ENCODE measurements at regions not wholly inside any gene's neighbourhood (a gene's known extent, or its start where the extent isn't known, plus 50 kb on each side); places are given as distances from the start of the nearest gene placed in this dataset.
A peak's percentile ranks its signal among the peaks of the same experiment; 100 is the strongest.

DNA sequence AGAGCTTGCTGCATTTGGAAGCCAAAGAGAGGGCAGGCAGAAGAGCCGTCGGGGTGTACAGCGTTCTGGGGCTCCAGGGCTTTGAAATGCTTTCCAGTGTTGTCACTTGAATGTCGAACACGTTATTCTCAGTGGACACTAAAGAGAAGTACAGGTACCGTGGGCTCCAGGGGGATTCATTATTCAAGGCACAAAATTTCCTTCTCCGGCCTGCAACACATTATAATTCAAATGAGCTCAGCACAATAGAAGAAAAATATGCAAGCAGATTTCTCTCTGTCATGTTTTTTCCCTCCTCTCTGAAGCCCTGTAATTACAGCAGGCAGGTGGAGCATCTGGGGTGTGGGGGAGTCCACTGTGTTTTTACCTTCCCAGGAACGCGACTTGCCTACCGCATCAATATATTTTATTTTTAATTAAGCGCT, 293.1 kb downstream of the ZSWIM6 start:
- WGBS, 2 donors = 37 to 60% methylated on average over 11 of the region's 11 CpGs
- H3K27ac ChIP-seq = peak overlapping the region in 2 of 4 donors; percentile 74 to 78
- intact Hi-C loops (cut with DNase I) = no loop called here
- H3K27me3 ChIP-seq = no peaks in the 10 kb centered on the region
- no peaks in the 10 kb centered on the region for H3K36me3 ChIP-seq (replicated peaks in 1 of 2; ENCODE audit: insufficient read depth in 1 of 2, low read depth in 2 of 2)
- H3K4me3 ChIP-seq = peak overlapping the region in 1 of 2 donors; percentile 21
- H3K9me3 ChIP-seq = no peaks in the 10 kb centered on the region
- peaks cover 27% of the 10 kb centered on the region for H3K4me1 ChIP-seq
- TF ChIP-seq, protein P1, sequence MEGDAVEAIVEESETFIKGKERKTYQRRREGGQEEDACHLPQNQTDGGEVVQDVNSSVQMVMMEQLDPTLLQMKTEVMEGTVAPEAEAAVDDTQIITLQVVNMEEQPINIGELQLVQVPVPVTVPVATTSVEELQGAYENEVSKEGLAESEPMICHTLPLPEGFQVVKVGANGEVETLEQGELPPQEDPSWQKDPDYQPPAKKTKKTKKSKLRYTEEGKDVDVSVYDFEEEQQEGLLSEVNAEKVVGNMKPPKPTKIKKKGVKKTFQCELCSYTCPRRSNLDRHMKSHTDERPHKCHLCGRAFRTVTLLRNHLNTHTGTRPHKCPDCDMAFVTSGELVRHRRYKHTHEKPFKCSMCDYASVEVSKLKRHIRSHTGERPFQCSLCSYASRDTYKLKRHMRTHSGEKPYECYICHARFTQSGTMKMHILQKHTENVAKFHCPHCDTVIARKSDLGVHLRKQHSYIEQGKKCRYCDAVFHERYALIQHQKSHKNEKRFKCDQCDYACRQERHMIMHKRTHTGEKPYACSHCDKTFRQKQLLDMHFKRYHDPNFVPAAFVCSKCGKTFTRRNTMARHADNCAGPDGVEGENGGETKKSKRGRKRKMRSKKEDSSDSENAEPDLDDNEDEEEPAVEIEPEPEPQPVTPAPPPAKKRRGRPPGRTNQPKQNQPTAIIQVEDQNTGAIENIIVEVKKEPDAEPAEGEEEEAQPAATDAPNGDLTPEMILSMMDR (IDR thresholded peaks at IDR 0.05) = no peak
- TF ChIP-seq POLR2A (IDR thresholded peaks at IDR 0.05) = no peak
- ATAC-seq (peak; percentile 3), DNase-seq (no peak)

DNA sequence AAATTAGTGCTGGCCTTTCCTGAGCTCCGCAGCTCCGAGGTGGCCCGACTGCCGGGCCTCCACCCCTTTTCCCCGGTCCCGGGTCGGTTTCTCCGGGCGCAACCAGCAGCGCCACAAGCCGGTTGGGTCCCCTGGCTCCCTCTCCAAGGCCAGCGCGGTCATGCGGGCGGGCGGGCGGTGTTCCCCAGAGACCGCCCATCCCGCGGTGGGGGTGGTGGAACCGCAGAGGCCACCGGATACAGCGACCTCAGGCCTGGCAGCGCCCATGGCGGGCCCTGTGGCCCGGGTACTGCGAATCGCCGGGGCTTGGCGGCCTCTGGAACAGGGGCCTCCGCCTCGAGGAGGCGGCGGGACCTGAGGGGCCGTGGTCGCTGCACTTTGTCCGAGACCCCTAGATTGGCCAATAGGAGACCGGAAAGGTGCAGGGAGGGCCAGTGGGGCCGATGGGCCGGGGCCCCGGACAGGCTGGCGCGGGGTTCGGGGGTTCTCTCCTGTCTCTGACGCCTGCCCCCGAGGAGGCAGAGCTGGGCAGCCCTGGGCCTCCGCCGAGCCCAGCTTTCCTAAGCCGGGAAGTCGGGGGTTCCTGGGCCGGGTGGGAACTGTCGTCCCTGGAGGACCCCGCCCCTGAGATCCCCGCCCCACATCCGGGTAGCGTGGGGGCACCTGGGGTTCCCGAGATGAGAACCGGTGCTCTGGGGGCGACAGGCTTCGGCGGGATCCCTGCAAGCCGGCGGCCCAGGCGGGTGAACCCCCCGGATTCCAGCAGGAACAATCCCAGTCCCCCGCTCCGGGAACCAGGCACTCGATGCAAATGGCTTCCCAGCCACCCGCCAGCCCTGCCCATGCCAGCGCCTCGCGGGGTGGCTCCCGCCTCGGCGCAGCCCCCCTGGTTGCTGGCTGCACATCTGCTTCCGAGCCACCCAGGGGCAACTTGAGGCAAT, 293.9 kb downstream of the ZSWIM6 start:
- 14% methylated on average over 26 to 72 of the region's 76 CpGs for WGBS, 2 donors
- DNase-seq (peak; percentile 72 to 91 (median 84)), ATAC-seq (peak; percentile 90)
- peak in 2 of 3 donors; percentile 60 to 72 for TF ChIP-seq POLR2A (IDR thresholded peaks at IDR 0.05)
- TF ChIP-seq, protein P1 (IDR thresholded peaks at IDR 0.05) = peak in 1 of 7 experiments; percentile 33
- no peaks in the 10 kb centered on the region for H3K36me3 ChIP-seq (replicated peaks in 1 of 2; ENCODE audit: insufficient read depth in 1 of 2, low read depth in 2 of 2)
- H3K9me3 ChIP-seq = no peaks in the 10 kb centered on the region
- H3K4me1 ChIP-seq = peaks cover 19% of the 10 kb centered on the region
- intact Hi-C loops (cut with DNase I) = no loop called here
- H3K27me3 ChIP-seq = no peaks in the 10 kb centered on the region
- peak overlapping the region in 3 of 4 donors; percentile 42 to 78 (median 74) for H3K27ac ChIP-seq
- peak overlapping the region; percentile 14 to 21 for H3K4me3 ChIP-seq

DNA sequence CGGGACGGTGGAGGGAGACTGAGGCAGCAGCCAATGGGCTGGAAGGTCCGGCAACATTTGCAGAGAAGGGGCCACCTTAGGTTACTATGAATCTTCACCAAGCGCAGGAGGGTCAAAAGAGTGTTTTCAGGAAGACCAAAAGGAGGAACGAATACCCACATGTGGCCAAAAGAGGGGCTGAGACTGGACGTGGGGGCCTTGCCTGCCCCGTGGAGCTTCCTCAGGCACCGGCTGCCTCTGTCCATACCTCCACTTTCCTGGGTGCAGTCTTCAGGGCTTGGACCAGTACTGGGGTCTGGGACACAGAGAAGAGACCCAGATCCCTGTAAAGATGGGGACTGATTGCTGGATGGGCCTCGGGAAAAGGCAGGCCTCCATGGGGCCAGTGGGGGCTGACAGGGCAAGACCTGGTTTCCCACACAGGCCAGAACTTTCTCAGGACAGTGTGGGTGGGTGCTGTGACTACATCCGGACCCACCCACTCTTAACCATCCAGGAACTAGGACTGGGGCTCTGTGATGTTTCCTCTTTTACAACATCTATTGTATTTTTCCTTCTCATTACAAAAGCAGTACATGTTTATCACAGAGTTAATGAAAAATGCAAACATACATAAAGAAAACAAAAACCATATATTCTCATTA, 294.7 kb downstream of the ZSWIM6 start:
- H3K4me1 ChIP-seq = peaks cover 12% of the 10 kb centered on the region
- ATAC-seq = no peak
- no peaks in the 10 kb centered on the region for H3K36me3 ChIP-seq (replicated peaks in 1 of 2; ENCODE audit: insufficient read depth in 1 of 2, low read depth in 2 of 2)
- peak overlapping the region in 2 of 4 donors; percentile 74 to 78 for H3K27ac ChIP-seq
- H3K27me3 ChIP-seq = no peaks in the 10 kb centered on the region
- no peak overlapping the region for H3K4me3 ChIP-seq
- H3K9me3 ChIP-seq = no peaks in the 10 kb centered on the region
- DNase-seq = no peak
- intact Hi-C loops (cut with DNase I) = no loop called here
- WGBS, 2 donors = 68 to 75% methylated on average over 9 to 10 of the region's 10 CpGs
- TF ChIP-seq, protein P1 (IDR thresholded peaks at IDR 0.05) = no peak
- no peak for TF ChIP-seq POLR2A (IDR thresholded peaks at IDR 0.05)

DNA sequence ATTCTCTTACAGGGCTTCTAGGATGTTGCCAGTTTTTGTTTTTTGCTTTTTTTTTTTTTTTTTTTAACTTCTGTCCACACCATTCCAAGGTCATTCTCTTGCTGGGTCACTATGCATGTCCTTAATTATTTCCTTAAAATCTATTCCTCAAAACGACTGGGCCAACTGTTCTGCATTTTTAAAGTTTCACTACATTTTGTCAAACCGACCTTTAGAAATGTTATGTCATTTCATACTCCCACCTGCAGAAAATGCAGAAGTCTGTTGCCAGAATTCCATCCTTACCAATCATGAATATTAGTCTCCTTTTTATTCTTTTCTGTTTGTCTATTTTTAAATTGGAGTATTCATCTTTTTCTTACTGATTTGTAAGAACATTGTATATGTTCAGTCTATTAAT, 295.5 kb downstream of the ZSWIM6 start:
- intact Hi-C loops (cut with DNase I) = no loop called here
- no peak for ATAC-seq

More for the DNA sequence above, 295.5 kb downstream of the ZSWIM6 start:
- DNase-seq = no peak
- no peak overlapping the region for H3K27ac ChIP-seq
- H3K9me3 ChIP-seq = no peaks in the 10 kb centered on the region
- H3K4me3 ChIP-seq = no peak overlapping the region
- TF ChIP-seq, protein P1 (IDR thresholded peaks at IDR 0.05) = no peak
- no peaks in the 10 kb centered on the region for H3K36me3 ChIP-seq (replicated peaks in 1 of 2; ENCODE audit: insufficient read depth in 1 of 2, low read depth in 2 of 2)
- 45 to 47% methylated on average over 2 of the region's 2 CpGs for WGBS, 2 donors
- no peaks in the 10 kb centered on the region for H3K27me3 ChIP-seq
- peaks cover 12% of the 10 kb centered on the region for H3K4me1 ChIP-seq

All from body of pancreas (tissue), 4 donors.